Activated naive CD4-positive, alpha-beta T cell treated with anti-CD3 and anti-CD28 coated beads for 36 hours (primary cell): ENCODE measurements at regions not wholly inside any gene's neighbourhood (a gene's known extent, or its start where the extent isn't known, plus 50 kb on each side); places are given as distances from the start of the nearest gene placed in this dataset.

ENCODE experiments used
- CTCF ChIA-PET: fragments of 350-600 bp; sonication (Branson Sonifier 250); formaldehyde crosslinking; loops from one replicate; lab custom pipeline; 2021; ENCODE audit warnings: antibody characterized with exemption; lab: Charles Lee
- DNase-seq: peaks from one replicate; pipeline ENCODE4 v3.0.0-alpha.2; 2020
- H3K27ac Mint-ChIP-seq: one replicate; pipeline ENCODE4 v1.8.0; 2021; ENCODE audit warnings: mild to moderate bottlenecking, mixed read lengths
- H3K27me3 Mint-ChIP-seq: one replicate; pipeline ENCODE4 v1.8.0; 2021; ENCODE audit warnings: low read depth, mixed read lengths
- H3K36me3 Mint-ChIP-seq: one replicate; pipeline ENCODE4 v1.8.0; 2021; ENCODE audit warnings: low read depth, mixed read lengths
- H3K4me1 Mint-ChIP-seq: one replicate; pipeline ENCODE4 v1.8.0; 2021; ENCODE audit warnings: low read depth, mixed read lengths
- H3K4me3 Mint-ChIP-seq: one replicate; pipeline ENCODE4 v1.8.0; 2021; ENCODE audit warnings: mild to moderate bottlenecking, moderate library complexity, mixed read lengths
- H3K9me3 Mint-ChIP-seq: one replicate; pipeline ENCODE4 v1.8.0; 2021; ENCODE audit warnings: mixed read lengths
- intact Hi-C: fragments of 100-400 bp; cut with micrococcal nuclease; formaldehyde crosslinking; loops from one replicate; pipeline ENCODE4 v1.15.1; 2023

- Mint-ChIP-seq H3K4me3 (no peak overlapping the region), H3K9me3 (no peaks in the 10 kb centered on the region), H3K27ac (no peak overlapping the region), H3K36me3 (no peaks in the 10 kb centered on the region), H3K4me1 (no peaks in the 10 kb centered on the region), H3K27me3 (peaks cover 12% of the 10 kb centered on the region)
- intact Hi-C loops: loop anchor here (5.0 kb wide), 1 partner anchor 82 kb away; no protein-coding TSS in a partner anchor
- DNase-seq: no peak
- CTCF ChIA-PET: no interaction called here
Measured at GRCh38 chr11:134864968-134865305, 452.9 kb upstream of the B3GAT1 start.

GRCh38 chr11:134864233-134864967 is 452.4 kb upstream of the B3GAT1 start:
- no peaks in the 10 kb centered on the region for H3K36me3 Mint-ChIP-seq
- H3K4me1 Mint-ChIP-seq: no peaks in the 10 kb centered on the region
- intact Hi-C loops: no loop called here

GRCh38 chr11:134863294-134863693 is 451.3 kb upstream of the B3GAT1 start:
- Mint-ChIP-seq H3K4me1 (no peaks in the 10 kb centered on the region), H3K36me3 (no peaks in the 10 kb centered on the region), H3K4me3 (no peak overlapping the region), H3K27ac (no peak overlapping the region), H3K9me3 (no peaks in the 10 kb centered on the region), H3K27me3 (peaks cover 10% of the 10 kb centered on the region)
- CTCF ChIA-PET: interaction anchor here (0.6 kb wide), 1 partner anchor 12 kb away, joined by 3 read pairs; no protein-coding TSS in a partner anchor
- no peak for DNase-seq
- intact Hi-C loops: no loop called here

More at GRCh38 chr11:134864233-134864967, 452.4 kb upstream of the B3GAT1 start:
- no peaks in the 10 kb centered on the region for H3K9me3 Mint-ChIP-seq
- H3K4me3 Mint-ChIP-seq: no peak overlapping the region
- CTCF ChIA-PET: interaction anchor here (0.5 kb wide), 1 partner anchor 288 kb away, joined by 5 read pairs; no protein-coding TSS in a partner anchor
- no peak overlapping the region for H3K27ac Mint-ChIP-seq
- no peak for DNase-seq
- H3K27me3 Mint-ChIP-seq: peaks cover 12% of the 10 kb centered on the region

- Mint-ChIP-seq H3K9me3 (no peaks in the 10 kb centered on the region), H3K36me3 (no peaks in the 10 kb centered on the region), H3K27ac (no peak overlapping the region), H3K27me3 (peaks cover 7% of the 10 kb centered on the region), H3K4me3 (no peak overlapping the region), H3K4me1 (no peaks in the 10 kb centered on the region)
- CTCF ChIA-PET: no interaction called here
- intact Hi-C loops: no loop called here
- DNase-seq: no peak
Measured at GRCh38 chr11:134862587-134863195, 450.6 kb upstream of the B3GAT1 start.

- no peak overlapping the region for H3K4me3 Mint-ChIP-seq
Measured at GRCh38 chr11:134862105-134862502, 450.1 kb upstream of the B3GAT1 start.

GRCh38 chr11:134861490-134862104 is 449.6 kb upstream of the B3GAT1 start:
- intact Hi-C loops: no loop called here
- no peak overlapping the region for H3K4me3 Mint-ChIP-seq
- no peak overlapping the region for H3K27ac Mint-ChIP-seq
- no peaks in the 10 kb centered on the region for H3K36me3 Mint-ChIP-seq
- CTCF ChIA-PET: no interaction called here
- no peaks in the 10 kb centered on the region for H3K4me1 Mint-ChIP-seq
- H3K9me3 Mint-ChIP-seq: no peaks in the 10 kb centered on the region
- peaks cover 6% of the 10 kb centered on the region for H3K27me3 Mint-ChIP-seq
- DNase-seq: no peak

More at GRCh38 chr11:134862105-134862502, 450.1 kb upstream of the B3GAT1 start:
- no peak for DNase-seq
- intact Hi-C loops: no loop called here
- Mint-ChIP-seq H3K36me3 (no peaks in the 10 kb centered on the region), H3K27me3 (peaks cover 7% of the 10 kb centered on the region), H3K27ac (no peak overlapping the region), H3K9me3 (no peaks in the 10 kb centered on the region), H3K4me1 (no peaks in the 10 kb centered on the region)
- CTCF ChIA-PET: no interaction called here

- Mint-ChIP-seq H3K27ac (no peak overlapping the region), H3K4me3 (no peak overlapping the region), H3K27me3 (peaks cover 7% of the 10 kb centered on the region), H3K9me3 (no peaks in the 10 kb centered on the region), H3K4me1 (no peaks in the 10 kb centered on the region), H3K36me3 (no peaks in the 10 kb centered on the region)
- no peak for DNase-seq
- CTCF ChIA-PET: no interaction called here
- intact Hi-C loops: no loop called here
Measured at GRCh38 chr11:134858783-134859480, 446.9 kb upstream of the B3GAT1 start.

GRCh38 chr11:134857035-134857434 is 445.0 kb upstream of the B3GAT1 start:
- Mint-ChIP-seq H3K4me1 (no peaks in the 10 kb centered on the region), H3K9me3 (no peaks in the 10 kb centered on the region), H3K27ac (no peak overlapping the region), H3K36me3 (no peaks in the 10 kb centered on the region), H3K27me3 (peaks cover 9% of the 10 kb centered on the region), H3K4me3 (no peak overlapping the region)
- CTCF ChIA-PET: no interaction called here
- intact Hi-C loops: no loop called here
- DNase-seq: no peak

GRCh38 chr11:134856056-134856971 is 444.3 kb upstream of the B3GAT1 start:
- no peaks in the 10 kb centered on the region for H3K36me3 Mint-ChIP-seq
- DNase-seq: no peak
- H3K9me3 Mint-ChIP-seq: no peaks in the 10 kb centered on the region
- intact Hi-C loops: no loop called here
- H3K4me3 Mint-ChIP-seq: no peak overlapping the region
- peaks cover 9% of the 10 kb centered on the region for H3K27me3 Mint-ChIP-seq
- H3K4me1 Mint-ChIP-seq: no peaks in the 10 kb centered on the region
- CTCF ChIA-PET: no interaction called here
- no peak overlapping the region for H3K27ac Mint-ChIP-seq

- Mint-ChIP-seq H3K36me3 (no peaks in the 10 kb centered on the region), H3K9me3 (no peaks in the 10 kb centered on the region), H3K4me1 (no peaks in the 10 kb centered on the region), H3K27me3 (peaks cover 6% of the 10 kb centered on the region), H3K27ac (no peak overlapping the region), H3K4me3 (no peak overlapping the region)
- no peak for DNase-seq
- CTCF ChIA-PET: interaction anchor here (1.4 kb wide), 1 partner anchor 13 kb away, joined by 4 read pairs; no protein-coding TSS in a partner anchor
- intact Hi-C loops: no loop called here
Measured at GRCh38 chr11:134853992-134854991, 442.2 kb upstream of the B3GAT1 start.
